ENCODE measurements at regions not wholly inside any gene's neighbourhood (a gene's known extent, or its start where the extent isn't known, plus 50 kb on each side); places are given as distances from the start of the nearest gene placed in this dataset.

- TF ChIP-seq CTCF (IDR thresholded peaks at IDR 0.05) = no peak
- TF ChIP-seq POLR2A (IDR thresholded peaks at IDR 0.05) = no peak
- TF ChIP-seq POLR2AphosphoS5 (IDR thresholded peaks at IDR 0.05) = no peak
- TF ChIP-seq EP300 (IDR thresholded peaks at IDR 0.05; ENCODE audit: low read depth) = no peak
Observed at GRCh38 chr15:98217356-98217755, 256.9 kb downstream of the ARRDC4 start.
